Naive B cell (primary cell): ENCODE measurements at regions not wholly inside any gene's neighbourhood (a gene's known extent, or its start where the extent isn't known, plus 50 kb on each side); places are given as distances from the start of the nearest gene placed in this dataset.

Source experiments
- ATAC-seq, 2 donors: fragments of 150-1000 bp; cut with Tn5 transposase; 2 replicates each; pipeline ENCODE4 v1.10.0; 2021; ENCODE audit warnings: low read depth in 2 of 2, mild to moderate bottlenecking in 2 of 2, moderate library complexity in 2 of 2
- DNase-seq: peaks from one replicate; pipeline ENCODE4 v3.0.0; 2022
- H3K27ac Mint-ChIP-seq, 6 donors: one replicate each; pipeline ENCODE4 v1.8.0; 2020 to 2022; ENCODE audit warnings: mild to moderate bottlenecking in 6 of 6, mixed read lengths in 6 of 6, moderate library complexity in 5 of 6, inconsistent platforms in 2 of 6
- H3K27me3 Mint-ChIP-seq, 3 donors: one replicate each; pipeline ENCODE4 v1.8.0; 2021 to 2022; ENCODE audit warnings: mixed read lengths in 3 of 3, mild to moderate bottlenecking in 1 of 3
- H3K36me3 Mint-ChIP-seq, 2 donors: one replicate each; pipeline ENCODE4 v1.8.0; 2020 to 2022; ENCODE audit warnings: mixed read lengths in 2 of 2, inconsistent platforms in 1 of 2, mild to moderate bottlenecking in 1 of 2
- H3K4me1 Mint-ChIP-seq, 3 donors: one replicate each; pipeline ENCODE4 v1.8.0; 2020 to 2022; ENCODE audit warnings: mixed read lengths in 3 of 3, inconsistent platforms in 1 of 3, mild to moderate bottlenecking in 1 of 3, moderate library complexity in 1 of 3
- H3K4me3 Mint-ChIP-seq, 8 donors: one replicate each; pipeline ENCODE4 v1.8.0; 2020 to 2022; ENCODE audit warnings: mild to moderate bottlenecking in 8 of 8, mixed read lengths in 8 of 8, moderate library complexity in 8 of 8, inconsistent platforms in 2 of 8
- H3K9me3 Mint-ChIP-seq, 7 donors: one replicate each; pipeline ENCODE4 v1.8.0; 2020 to 2022; ENCODE audit warnings: mixed read lengths in 7 of 7, mild to moderate bottlenecking in 5 of 7, inconsistent platforms in 2 of 7, moderate library complexity in 1 of 7

DNA sequence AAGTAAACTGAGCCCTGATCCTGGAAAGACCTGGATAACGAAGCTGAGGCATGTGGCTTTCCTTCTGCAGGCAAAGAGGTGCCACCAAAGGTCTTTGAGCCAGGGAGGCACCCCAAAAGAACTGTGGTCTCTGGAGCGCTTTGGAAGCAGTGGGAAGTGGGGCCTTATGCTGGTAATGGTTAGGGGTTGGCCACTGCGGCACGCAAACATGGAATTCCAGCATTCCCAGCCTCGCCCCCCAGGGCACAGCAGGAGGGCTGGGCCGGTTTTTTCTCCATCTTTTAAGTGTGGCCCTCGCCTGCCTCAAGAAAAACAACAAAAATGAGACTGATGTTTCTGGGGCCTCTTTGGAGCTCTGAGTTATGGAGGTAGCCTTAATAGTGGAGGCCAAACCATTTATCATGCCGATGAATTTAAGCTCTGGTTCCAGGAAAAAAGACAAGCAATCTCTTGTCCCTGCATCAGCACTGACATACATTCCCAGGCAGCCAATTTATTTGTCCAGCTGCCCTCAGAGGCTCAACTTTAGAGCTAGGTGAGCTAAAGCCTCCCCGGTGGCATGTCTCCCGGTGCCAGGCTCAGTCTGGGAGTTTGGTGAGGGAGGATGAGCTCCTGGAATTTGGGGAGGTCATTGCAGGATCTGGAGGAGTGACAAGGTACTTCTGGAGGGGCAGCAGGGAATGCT, 109.0 kb downstream of the TLE3 start:
- DNase-seq (no peak), ATAC-seq (no peak)
- H3K4me3 Mint-ChIP-seq, result no peak overlapping the region
- no peaks in the 10 kb centered on the region for H3K36me3 Mint-ChIP-seq
- H3K27ac Mint-ChIP-seq, result no peak overlapping the region
- H3K27me3 Mint-ChIP-seq, result peaks cover 35 to 40% (median 37%) of the 10 kb centered on the region in 3 donors
- no peaks in the 10 kb centered on the region for H3K9me3 Mint-ChIP-seq
- H3K4me1 Mint-ChIP-seq, result peaks cover 9 to 25% (median 14%) of the 10 kb centered on the region in 3 donors

DNA sequence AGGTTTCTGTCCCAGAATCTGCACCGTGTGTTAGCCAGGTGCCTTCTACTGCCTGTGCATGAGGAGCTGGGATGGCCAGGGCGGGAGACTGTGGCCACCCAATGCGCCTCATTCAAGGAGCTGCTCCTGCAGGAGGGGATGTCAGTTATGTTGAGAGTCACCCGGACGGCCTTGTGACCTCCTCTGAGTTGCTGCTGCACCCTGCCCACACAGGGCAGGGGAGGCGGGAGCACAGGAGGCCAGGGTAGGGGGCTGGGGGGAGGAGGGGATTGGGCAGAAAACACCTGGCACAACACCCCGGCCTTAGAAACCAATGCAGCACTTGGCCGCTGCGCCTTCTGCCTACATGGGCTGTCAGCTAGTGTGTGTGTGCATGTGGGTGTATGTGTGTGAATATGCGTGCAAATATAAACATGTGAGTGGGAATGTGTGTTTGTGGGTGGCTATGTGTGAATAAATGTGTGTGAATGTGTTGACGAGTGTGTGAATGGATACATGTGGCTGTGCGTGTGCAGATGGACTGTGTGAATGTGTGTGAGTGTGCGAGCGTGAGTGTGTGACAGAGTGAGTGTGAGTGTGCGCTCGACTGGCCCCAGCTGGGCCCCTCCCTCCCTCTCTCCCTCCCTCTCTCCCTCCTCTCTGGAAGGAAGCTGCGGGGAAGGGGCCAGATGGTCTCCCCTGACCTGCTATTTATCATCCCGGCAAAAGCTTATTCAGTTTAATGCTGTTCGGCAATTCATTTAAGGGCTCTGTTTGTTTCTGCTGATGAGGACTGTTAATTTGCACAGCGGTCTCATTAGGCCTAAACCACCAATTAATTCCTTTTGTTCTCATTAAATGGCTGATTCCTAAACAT, 106.9 kb downstream of the TLE3 start:
- peaks cover 27 to 40% (median 35%) of the 10 kb centered on the region in 3 donors for H3K4me1 Mint-ChIP-seq

GRCh38 chr15:69991551-69991980, 106.2 kb downstream of the TLE3 start:
- no peak overlapping the region for H3K27ac Mint-ChIP-seq
- DNase-seq (no peak), ATAC-seq (no peak)
- H3K36me3 Mint-ChIP-seq, result no peaks in the 10 kb centered on the region
- peaks cover 26 to 32% (median 28%) of the 10 kb centered on the region in 3 donors for H3K27me3 Mint-ChIP-seq
- peaks cover 30 to 47% (median 43%) of the 10 kb centered on the region in 3 donors for H3K4me1 Mint-ChIP-seq
- no peak overlapping the region for H3K4me3 Mint-ChIP-seq
- H3K9me3 Mint-ChIP-seq, result peaks cover 0 to 3% (median 0%) of the 10 kb centered on the region in 7 donors

More for the DNA sequence above, 106.9 kb downstream of the TLE3 start:
- Mint-ChIP-seq H3K27ac (peak overlapping the region in 1 of 6 donors; percentile 60), H3K27me3 (peaks cover 26 to 32% (median 28%) of the 10 kb centered on the region in 3 donors), H3K9me3 (peaks cover 0 to 3% (median 0%) of the 10 kb centered on the region in 7 donors), H3K4me3 (peak overlapping the region in 1 of 8 donors; percentile 17), H3K36me3 (no peaks in the 10 kb centered on the region)
- DNase-seq, result no peak
- ATAC-seq, result no peak

DNA sequence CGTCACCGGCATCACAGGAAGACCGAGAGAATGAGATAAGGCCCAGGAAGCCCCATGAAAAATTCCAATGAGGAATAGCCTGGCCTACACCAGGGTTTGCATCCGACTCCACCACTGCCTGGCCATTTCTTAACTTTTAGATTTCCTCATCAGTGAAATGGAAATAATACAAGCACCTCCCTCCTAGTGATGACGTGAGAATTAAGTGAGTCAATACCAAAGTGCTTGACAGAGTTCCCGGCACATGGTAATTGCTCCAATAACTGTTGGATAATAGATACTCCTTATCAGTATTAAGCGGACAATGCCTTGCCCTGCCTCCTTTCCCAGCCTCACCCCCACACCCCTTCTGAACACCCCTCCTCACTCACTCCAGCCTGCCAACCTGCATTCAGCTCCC, 105.4 kb downstream of the TLE3 start:
- no peaks in the 10 kb centered on the region for H3K36me3 Mint-ChIP-seq
- H3K4me1 Mint-ChIP-seq, result peaks cover 30 to 54% (median 49%) of the 10 kb centered on the region in 3 donors
- ATAC-seq (no peak), DNase-seq (no peak)
- H3K9me3 Mint-ChIP-seq, result peaks cover 0 to 3% (median 0%) of the 10 kb centered on the region in 7 donors
- H3K4me3 Mint-ChIP-seq, result no peak overlapping the region
- H3K27ac Mint-ChIP-seq, result peak overlapping the region in 2 of 6 donors; percentile 51 to 83
- H3K27me3 Mint-ChIP-seq, result peaks cover 22 to 25% (median 24%) of the 10 kb centered on the region in 3 donors

- Mint-ChIP-seq H3K27me3 (peaks cover 12 to 17% (median 14%) of the 10 kb centered on the region in 3 donors), H3K9me3 (peaks cover 0 to 3% (median 0%) of the 10 kb centered on the region in 7 donors), H3K4me1 (peaks cover 30 to 68% (median 64%) of the 10 kb centered on the region in 3 donors), H3K36me3 (no peaks in the 10 kb centered on the region), H3K27ac (peak overlapping the region in 2 of 6 donors; percentile 61 to 78), H3K4me3 (peak overlapping the region in 4 of 8 donors; percentile 1 to 78 (median 38))
- peak; percentile 87 to 93 for ATAC-seq
- DNase-seq, result peak; percentile 42
Observed at GRCh38 chr15:69994429-69995205, 103.1 kb downstream of the TLE3 start.

GRCh38 chr15:69996321-69997160, 101.2 kb downstream of the TLE3 start:
- Mint-ChIP-seq H3K4me3 (no peak overlapping the region), H3K27ac (peak overlapping the region in 2 of 6 donors; percentile 27 to 67), H3K27me3 (peaks cover 0 to 21% (median 0%) of the 10 kb centered on the region in 3 donors), H3K36me3 (no peaks in the 10 kb centered on the region), H3K4me1 (peaks cover 30 to 71% (median 68%) of the 10 kb centered on the region in 3 donors), H3K9me3 (peaks cover 0 to 5% (median 0%) of the 10 kb centered on the region in 7 donors)
- ATAC-seq (no peak), DNase-seq (no peak)

DNA sequence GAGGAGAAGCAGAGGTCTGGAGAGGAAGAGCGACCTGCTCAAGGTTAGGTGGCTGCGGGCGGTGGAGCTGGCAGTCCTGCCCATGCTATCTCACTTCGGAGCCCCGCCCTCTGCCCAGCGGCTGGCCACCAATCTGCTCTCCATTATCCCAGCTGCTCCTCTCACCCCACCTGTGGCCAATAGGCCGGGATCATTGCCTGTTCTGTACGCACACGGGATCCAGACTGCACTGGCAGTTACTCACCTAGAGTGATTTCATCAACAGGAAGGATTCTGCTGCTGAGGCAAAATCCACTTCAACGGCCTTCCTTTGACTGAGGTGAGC, 100.6 kb downstream of the TLE3 start:
- H3K4me3 Mint-ChIP-seq, result peak overlapping the region in 1 of 8 donors; percentile 13
- H3K36me3 Mint-ChIP-seq, result peaks cover 0 to under 1% of the 10 kb centered on the region in 2 donors
- H3K9me3 Mint-ChIP-seq, result peaks cover 0 to 5% (median 3%) of the 10 kb centered on the region in 7 donors
- peak overlapping the region in 2 of 6 donors; percentile 27 to 67 for H3K27ac Mint-ChIP-seq
- no peak for DNase-seq
- ATAC-seq, result no peak
- peaks cover 30 to 76% (median 68%) of the 10 kb centered on the region in 3 donors for H3K4me1 Mint-ChIP-seq
- H3K27me3 Mint-ChIP-seq, result peaks cover 0 to 24% (median 0%) of the 10 kb centered on the region in 3 donors
